HL-60 (cell line): ENCODE measurements at regions not wholly inside any gene's neighbourhood (a gene's known extent, or its start where the extent isn't known, plus 50 kb on each side); places are given as distances from the start of the nearest gene placed in this dataset.
"Not testable (repeated sequence)": the region's sequence is repeated elsewhere in the genome, so short reads cannot be mapped to it uniquely, and the experiment has no call there.

Experiments
- DNase-seq, 2 experiments: peaks; one replicate each; pipeline ENCODE4 v3.0.0-alpha.2; 2010 to 2020; ENCODE audit warnings: low read depth in 1 of 2, low spot score in 1 of 2
- H3K27ac ChIP-seq: fragments of 250-450 bp; sonication (Bioruptor Pico); replicated peaks from 2 replicates; pipeline ENCODE4 v1.5.1; 2020; ENCODE audit warnings: mild to moderate bottlenecking, moderate library complexity
- H3K27me3 ChIP-seq: fragments of 250-450 bp; sonication (Bioruptor Pico); 2 replicates; pipeline ENCODE4 v1.5.1; 2021; ENCODE audit warnings: mild to moderate bottlenecking, moderate library complexity; ENCODE audit not compliant: insufficient read depth, poor library complexity, severe bottlenecking
- H3K4me3 ChIP-seq: replicated peaks from 2 replicates; pipeline ENCODE4 v1.5.1; 2011; ENCODE audit warnings: mild to moderate bottlenecking, control low read depth, low read length; ENCODE audit not compliant: insufficient read depth
- CTCF ChIP-seq: IDR thresholded peaks from one replicate; pipeline ENCODE4 v1.5.1; 2011; ENCODE audit warnings: low read length, control low read depth, inconsistent platforms; ENCODE audit not compliant: insufficient read depth
- GABPA ChIP-seq: IDR thresholded peaks from 2 replicates; pipeline ENCODE4 v1.6.1; 2012; ENCODE audit warnings: low read depth
- POLR2AphosphoS5 ChIP-seq: IDR thresholded peaks from 2 replicates; pipeline ENCODE4 v1.6.1; 2012; ENCODE audit warnings: low read depth
- REST ChIP-seq: IDR thresholded peaks from 2 replicates; pipeline ENCODE4 v1.6.1; 2012; ENCODE audit warnings: low read depth; ENCODE audit not compliant: insufficient replicate concordance
- SPI1 ChIP-seq: IDR thresholded peaks from 2 replicates; pipeline ENCODE4 v1.6.1; 2012; ENCODE audit warnings: low read depth, mild to moderate bottlenecking, borderline replicate concordance

GRCh38 chrX:102846544-102847236 is 90.4 kb upstream of the RAB40AL start:
- no peak overlapping the region for H3K27ac ChIP-seq
- no peak for DNase-seq
- no peaks in the 10 kb centered on the region for H3K27me3 ChIP-seq
- TF ChIP-seq POLR2AphosphoS5 (no peak), REST (no peak)
- no peak overlapping the region for H3K4me3 ChIP-seq

GRCh38 chrX:102847362-102847761 is 89.7 kb upstream of the RAB40AL start:
- Histone ChIP-seq H3K27me3 (no peaks in the 10 kb centered on the region), H3K4me3 (no peak overlapping the region), H3K27ac (no peak overlapping the region)
- DNase-seq, result no peak
- TF ChIP-seq CTCF (no peak), REST (no peak), POLR2AphosphoS5 (no peak), GABPA (no peak), SPI1 (no peak)

- H3K27me3 ChIP-seq, result no peaks in the 10 kb centered on the region
- no peak overlapping the region for H3K4me3 ChIP-seq
- TF ChIP-seq POLR2AphosphoS5 (no peak), REST (no peak), CTCF (no peak), SPI1 (no peak), GABPA (no peak)
- H3K27ac ChIP-seq, result no peak overlapping the region
- DNase-seq, result no peak
Observed at GRCh38 chrX:102849396-102849795, 87.7 kb upstream of the RAB40AL start.

- not testable (repeated sequence) for H3K4me3 ChIP-seq, H3K27ac ChIP-seq, DNase-seq, H3K27me3 ChIP-seq
Observed at GRCh38 chrX:102858826-102859549, 78.1 kb upstream of the RAB40AL start.
